ENCODE measurements at regions not wholly inside any gene's neighbourhood (a gene's known extent, or its start where the extent isn't known, plus 50 kb on each side); places are given as distances from the start of the nearest gene placed in this dataset.

- WGBS: 74% methylated on average over 10 of the region's 10 CpGs
- Histone ChIP-seq H3K36me3 (no peaks in the 10 kb centered on the region), H3K4me1 (peaks cover 23% of the 10 kb centered on the region), H3K9me3 (no peaks in the 10 kb centered on the region), H3K27me3 (no peaks in the 10 kb centered on the region), H3K4me3 (no peak overlapping the region), H3K27ac (no peak overlapping the region)
- DNase-seq (ENCODE audit: low spot score in 2 of 2): no peak
- no peak for TF ChIP-seq CTCF (IDR thresholded peaks at IDR 0.05)
- TF ChIP-seq POLR2AphosphoS5 (IDR thresholded peaks at IDR 0.05): no peak
- TF ChIP-seq POLR2A (IDR thresholded peaks at IDR 0.05): no peak
- no peak for TF ChIP-seq EP300 (IDR thresholded peaks at IDR 0.05)
These were observed 227.8 kb downstream of the LACC1 start for GRCh38 chr13:44107357-44108121.

GRCh38 chr13:44108331-44108858 is 228.7 kb downstream of the LACC1 start:
- Histone ChIP-seq H3K9me3 (no peaks in the 10 kb centered on the region), H3K4me3 (no peak overlapping the region), H3K4me1 (peaks cover 23% of the 10 kb centered on the region), H3K27me3 (no peaks in the 10 kb centered on the region), H3K36me3 (no peaks in the 10 kb centered on the region), H3K27ac (no peak overlapping the region)
- no peak for DNase-seq (ENCODE audit: low spot score in 2 of 2)
- no peak for TF ChIP-seq POLR2AphosphoS5 (IDR thresholded peaks at IDR 0.05)
- TF ChIP-seq EP300 (IDR thresholded peaks at IDR 0.05): no peak
- TF ChIP-seq POLR2A (IDR thresholded peaks at IDR 0.05): no peak
- TF ChIP-seq CTCF (IDR thresholded peaks at IDR 0.05): no peak
- WGBS: 31% methylated on average over 2 of the region's 2 CpGs

- peaks cover 15% of the 10 kb centered on the region for H3K4me1 ChIP-seq
- no peak overlapping the region for H3K27ac ChIP-seq
- DNase-seq (ENCODE audit: low spot score in 2 of 2): no peak
- no peak overlapping the region for H3K4me3 ChIP-seq
- H3K9me3 ChIP-seq: no peaks in the 10 kb centered on the region
- no peaks in the 10 kb centered on the region for H3K27me3 ChIP-seq
- 62% methylated on average over 7 of the region's 7 CpGs for WGBS
- H3K36me3 ChIP-seq: no peaks in the 10 kb centered on the region
- TF ChIP-seq POLR2AphosphoS5 (IDR thresholded peaks at IDR 0.05) (no peak), CTCF (IDR thresholded peaks at IDR 0.05) (no peak), EP300 (IDR thresholded peaks at IDR 0.05) (no peak), POLR2A (IDR thresholded peaks at IDR 0.05) (no peak)
These were observed 230.5 kb downstream of the LACC1 start for GRCh38 chr13:44110091-44110621.

GRCh38 chr13:44111701-44112100 is 232.0 kb downstream of the LACC1 start:
- WGBS: 69% methylated on average over 3 of the region's 3 CpGs
- Histone ChIP-seq H3K27me3 (no peaks in the 10 kb centered on the region), H3K4me3 (no peak overlapping the region), H3K4me1 (peaks cover 7% of the 10 kb centered on the region), H3K9me3 (no peaks in the 10 kb centered on the region), H3K27ac (no peak overlapping the region), H3K36me3 (no peaks in the 10 kb centered on the region)
- no peak for TF ChIP-seq EP300 (IDR thresholded peaks at IDR 0.05)
- no peak for TF ChIP-seq POLR2AphosphoS5 (IDR thresholded peaks at IDR 0.05)
- no peak for TF ChIP-seq POLR2A (IDR thresholded peaks at IDR 0.05)
- no peak for TF ChIP-seq CTCF (IDR thresholded peaks at IDR 0.05)
- DNase-seq (ENCODE audit: low spot score in 2 of 2): no peak

GRCh38 chr13:44112700-44113329 is 233.1 kb downstream of the LACC1 start:
- Histone ChIP-seq H3K27ac (no peak overlapping the region), H3K4me3 (no peak overlapping the region), H3K4me1 (peaks cover 12% of the 10 kb centered on the region), H3K9me3 (no peaks in the 10 kb centered on the region), H3K27me3 (no peaks in the 10 kb centered on the region), H3K36me3 (no peaks in the 10 kb centered on the region)
- no peak for DNase-seq (ENCODE audit: low spot score in 2 of 2)
- TF ChIP-seq EP300 (IDR thresholded peaks at IDR 0.05) (no peak), CTCF (IDR thresholded peaks at IDR 0.05) (no peak), POLR2AphosphoS5 (IDR thresholded peaks at IDR 0.05) (no peak), POLR2A (IDR thresholded peaks at IDR 0.05) (no peak)
- 85% methylated on average over 6 of the region's 6 CpGs for WGBS

All from suprapubic skin (tissue), 4 donors.